ENCODE measurements at regions not wholly inside any gene's neighbourhood (a gene's known extent, or its start where the extent isn't known, plus 50 kb on each side); places are given as distances from the start of the nearest gene placed in this dataset.

DNA sequence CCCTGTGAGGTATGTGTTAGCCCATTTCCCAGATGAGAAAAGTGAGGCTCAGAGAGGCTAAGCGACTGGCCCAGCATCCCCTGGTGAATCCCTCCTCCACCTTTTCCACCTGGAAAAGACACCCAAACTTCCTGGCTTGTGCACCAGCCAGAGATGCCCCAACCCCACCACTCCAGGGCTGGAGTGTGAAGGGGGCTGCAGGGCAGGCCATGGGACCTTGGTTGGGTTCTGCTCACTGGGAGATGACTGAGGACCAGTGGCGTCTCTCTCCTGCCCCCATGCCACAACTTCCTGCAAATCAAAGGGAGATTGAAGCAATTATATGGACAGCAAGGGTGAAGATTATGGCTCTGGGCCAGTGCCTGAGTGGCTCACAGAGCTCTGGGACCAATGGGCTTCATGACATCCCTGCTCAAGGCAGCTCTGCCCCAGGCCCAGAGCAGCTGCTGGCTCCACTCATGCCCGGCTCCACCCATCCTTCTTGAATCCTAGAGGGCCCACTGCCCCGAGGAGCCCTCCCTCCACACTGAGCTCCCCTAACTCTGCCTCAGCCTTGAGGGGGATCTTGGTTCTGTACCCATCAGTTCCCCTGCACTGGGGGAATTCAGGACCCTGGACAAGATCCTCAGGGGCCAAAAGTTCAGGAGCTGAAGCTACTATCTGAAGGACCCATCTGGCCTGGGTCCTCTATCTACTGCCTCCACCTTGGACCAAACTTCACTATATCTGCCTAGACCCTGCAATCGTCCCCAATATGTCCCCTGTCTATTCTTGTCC lies 416.9 kb downstream of the PTPRU start:
- CTCF ChIA-PET: interaction anchor here (0.6 kb wide), 1 partner anchor 12 kb away, joined by 3 read pairs; no protein-coding TSS in a partner anchor
- POLR2A ChIA-PET: no interaction called here
- no peak for DNase-seq (ENCODE audit: extremely low spot score)
- no peak for TF ChIP-seq ZNF384 (IDR thresholded peaks at IDR 0.05)
- no peak for TF ChIP-seq ELF4 (IDR thresholded peaks at IDR 0.05)
- no peak for TF ChIP-seq CTBP1 (IDR thresholded peaks at IDR 0.05; ENCODE audit: borderline replicate concordance)
- no peak for TF ChIP-seq L3MBTL2 (conservative IDR thresholded peaks at IDR 0.05)
- no peak for TF ChIP-seq ARNT (IDR thresholded peaks at IDR 0.05)
- TF ChIP-seq FOXM1 (IDR thresholded peaks at IDR 0.05; ENCODE audit: borderline replicate concordance): no peak
- TF ChIP-seq HDGF (IDR thresholded peaks at IDR 0.05; ENCODE audit: borderline replicate concordance): no peak
- TF ChIP-seq BHLHE40 (IDR thresholded peaks at IDR 0.05; ENCODE audit: borderline replicate concordance): no peak
- TF ChIP-seq FOXK2 (IDR thresholded peaks at IDR 0.05): no peak
- TF ChIP-seq SUZ12 (IDR thresholded peaks at IDR 0.05): no peak
- TF ChIP-seq NFRKB (IDR thresholded peaks at IDR 0.05): no peak
- TF ChIP-seq LEF1 (IDR thresholded peaks at IDR 0.05; ENCODE audit: borderline replicate concordance): no peak
- no peak for TF ChIP-seq TARDBP (IDR thresholded peaks at IDR 0.05)

DNA sequence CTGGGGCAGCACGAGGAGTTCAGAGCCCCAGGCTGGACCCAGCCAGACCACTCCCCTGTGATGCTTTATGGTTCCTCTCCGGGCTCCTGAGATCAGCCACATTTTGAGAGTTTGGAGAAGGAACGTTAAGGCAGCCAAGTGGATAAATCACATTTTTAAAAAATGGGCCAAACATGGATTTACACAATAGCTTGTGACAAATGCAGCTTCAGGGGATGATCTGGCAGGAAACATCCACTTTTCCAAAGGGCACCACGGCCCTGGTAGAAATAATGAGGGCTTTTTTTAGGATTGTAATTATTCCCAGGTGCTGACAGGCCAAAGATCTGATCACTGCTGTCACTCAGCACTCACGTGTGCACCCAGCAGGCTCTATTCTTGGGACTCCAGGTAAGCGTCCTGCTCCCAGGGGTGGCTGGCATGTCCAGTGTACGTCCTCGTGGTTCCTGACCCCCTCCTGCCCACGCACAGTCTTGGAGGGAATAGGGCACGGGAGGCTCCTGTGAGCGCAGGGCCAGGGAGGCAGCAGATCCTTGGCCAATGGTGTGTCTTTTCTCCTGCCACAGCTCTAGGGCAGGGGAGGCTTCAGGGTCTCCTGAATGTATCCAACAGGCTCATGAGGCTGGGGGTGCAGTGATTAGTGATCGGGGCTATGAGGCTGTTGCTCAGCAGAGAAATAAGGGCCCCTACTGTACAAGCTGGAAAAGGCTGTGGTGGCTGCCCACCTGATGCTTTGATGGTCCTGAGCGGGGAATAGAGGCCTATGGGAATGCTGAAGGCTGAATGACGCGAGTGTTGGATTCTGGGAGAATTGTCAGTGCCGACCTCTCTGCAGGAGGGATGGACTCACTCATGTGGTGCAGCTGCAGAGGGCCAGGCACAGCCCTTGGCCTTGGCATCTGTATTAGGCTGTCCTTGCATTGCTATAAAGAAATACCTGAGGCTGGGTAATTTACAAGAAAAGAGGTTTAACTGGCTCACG lies 415.7 kb downstream of the PTPRU start:
- POLR2A ChIA-PET: no interaction called here
- TF ChIP-seq FOXA1 (IDR thresholded peaks at IDR 0.05) (no peak), LEF1 (IDR thresholded peaks at IDR 0.05; ENCODE audit: borderline replicate concordance) (no peak), FOXK2 (IDR thresholded peaks at IDR 0.05) (no peak), ARNT (IDR thresholded peaks at IDR 0.05) (no peak), ZNF384 (IDR thresholded peaks at IDR 0.05) (no peak), ELF4 (IDR thresholded peaks at IDR 0.05) (no peak), HDGF (IDR thresholded peaks at IDR 0.05; ENCODE audit: borderline replicate concordance) (no peak), TARDBP (IDR thresholded peaks at IDR 0.05) (no peak), NFRKB (IDR thresholded peaks at IDR 0.05) (no peak), BHLHE40 (IDR thresholded peaks at IDR 0.05; ENCODE audit: borderline replicate concordance) (no peak), CTBP1 (IDR thresholded peaks at IDR 0.05; ENCODE audit: borderline replicate concordance) (no peak), SUZ12 (IDR thresholded peaks at IDR 0.05) (no peak)
- no peak for DNase-seq (ENCODE audit: extremely low spot score)
- CTCF ChIA-PET: no interaction called here

- TF ChIP-seq ZNF384 (IDR thresholded peaks at IDR 0.05): no peak
- TF ChIP-seq FOXK2 (IDR thresholded peaks at IDR 0.05): no peak
- no peak for TF ChIP-seq LEF1 (IDR thresholded peaks at IDR 0.05; ENCODE audit: borderline replicate concordance)
- TF ChIP-seq ARNT (IDR thresholded peaks at IDR 0.05): no peak
- no peak for TF ChIP-seq SUZ12 (IDR thresholded peaks at IDR 0.05)
- no peak for TF ChIP-seq TARDBP (IDR thresholded peaks at IDR 0.05)
- no peak for TF ChIP-seq FOXA1 (IDR thresholded peaks at IDR 0.05)
- no peak for TF ChIP-seq NFRKB (IDR thresholded peaks at IDR 0.05)
- TF ChIP-seq BHLHE40 (IDR thresholded peaks at IDR 0.05; ENCODE audit: borderline replicate concordance): no peak
- CTCF ChIA-PET: no interaction called here
- POLR2A ChIA-PET: no interaction called here
- DNase-seq (ENCODE audit: extremely low spot score): no peak
These were observed 414.9 kb downstream of the PTPRU start for GRCh38 chr1:29651246-29651645.

GRCh38 chr1:29650476-29650875 lies 414.2 kb downstream of the PTPRU start:
- TF ChIP-seq TARDBP (IDR thresholded peaks at IDR 0.05) (no peak), LEF1 (IDR thresholded peaks at IDR 0.05; ENCODE audit: borderline replicate concordance) (no peak), SUZ12 (IDR thresholded peaks at IDR 0.05) (no peak), NFRKB (IDR thresholded peaks at IDR 0.05) (no peak), FOXA1 (IDR thresholded peaks at IDR 0.05) (no peak), SP1 (IDR thresholded peaks at IDR 0.05) (no peak), ARNT (IDR thresholded peaks at IDR 0.05) (no peak), FOXK2 (IDR thresholded peaks at IDR 0.05) (no peak), BHLHE40 (IDR thresholded peaks at IDR 0.05; ENCODE audit: borderline replicate concordance) (no peak), HDGF (IDR thresholded peaks at IDR 0.05; ENCODE audit: borderline replicate concordance) (no peak), FOXM1 (IDR thresholded peaks at IDR 0.05; ENCODE audit: borderline replicate concordance) (no peak), L3MBTL2 (conservative IDR thresholded peaks at IDR 0.05) (no peak), ZNF384 (IDR thresholded peaks at IDR 0.05) (no peak), ELF4 (IDR thresholded peaks at IDR 0.05) (no peak), CTBP1 (IDR thresholded peaks at IDR 0.05; ENCODE audit: borderline replicate concordance) (no peak)
- TF ChIP-seq, protein P1, sequence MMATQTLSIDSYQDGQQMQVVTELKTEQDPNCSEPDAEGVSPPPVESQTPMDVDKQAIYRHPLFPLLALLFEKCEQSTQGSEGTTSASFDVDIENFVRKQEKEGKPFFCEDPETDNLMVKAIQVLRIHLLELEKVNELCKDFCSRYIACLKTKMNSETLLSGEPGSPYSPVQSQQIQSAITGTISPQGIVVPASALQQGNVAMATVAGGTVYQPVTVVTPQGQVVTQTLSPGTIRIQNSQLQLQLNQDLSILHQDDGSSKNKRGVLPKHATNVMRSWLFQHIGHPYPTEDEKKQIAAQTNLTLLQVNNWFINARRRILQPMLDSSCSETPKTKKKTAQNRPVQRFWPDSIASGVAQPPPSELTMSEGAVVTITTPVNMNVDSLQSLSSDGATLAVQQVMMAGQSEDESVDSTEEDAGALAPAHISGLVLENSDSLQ (IDR thresholded peaks at IDR 0.05): no peak
- ChIA-PET POLR2A (no interaction called here), CTCF (no interaction called here)
- no peak for DNase-seq (ENCODE audit: extremely low spot score)

- DNase-seq (ENCODE audit: extremely low spot score): no peak
- ChIA-PET CTCF (no interaction called here), POLR2A (no interaction called here)
- no peak for TF ChIP-seq LEF1 (IDR thresholded peaks at IDR 0.05; ENCODE audit: borderline replicate concordance)
- no peak for TF ChIP-seq ZNF384 (IDR thresholded peaks at IDR 0.05)
- no peak for TF ChIP-seq FOXA1 (IDR thresholded peaks at IDR 0.05)
- no peak for TF ChIP-seq SUZ12 (IDR thresholded peaks at IDR 0.05)
- no peak for TF ChIP-seq CTBP1 (IDR thresholded peaks at IDR 0.05; ENCODE audit: borderline replicate concordance)
- no peak for TF ChIP-seq SP1 (IDR thresholded peaks at IDR 0.05)
- no peak for TF ChIP-seq FOXK2 (IDR thresholded peaks at IDR 0.05)
- TF ChIP-seq ARNT (IDR thresholded peaks at IDR 0.05): no peak
- no peak for TF ChIP-seq FOXM1 (IDR thresholded peaks at IDR 0.05; ENCODE audit: borderline replicate concordance)
- TF ChIP-seq NFRKB (IDR thresholded peaks at IDR 0.05): no peak
- TF ChIP-seq L3MBTL2 (conservative IDR thresholded peaks at IDR 0.05): no peak
- TF ChIP-seq, protein P1 (IDR thresholded peaks at IDR 0.05): no peak
- no peak for TF ChIP-seq ELF4 (IDR thresholded peaks at IDR 0.05)
- no peak for TF ChIP-seq TARDBP (IDR thresholded peaks at IDR 0.05)
- TF ChIP-seq BHLHE40 (IDR thresholded peaks at IDR 0.05; ENCODE audit: borderline replicate concordance): no peak
- TF ChIP-seq HDGF (IDR thresholded peaks at IDR 0.05; ENCODE audit: borderline replicate concordance): no peak
These were observed 413.7 kb downstream of the PTPRU start for GRCh38 chr1:29650041-29650400.
